Uterus (tissue), 2 donors: ENCODE measurements at regions not wholly inside any gene's neighbourhood (a gene's known extent, or its start where the extent isn't known, plus 50 kb on each side); places are given as distances from the start of the nearest gene placed in this dataset.

Experiments used
- CTCF ChIP-seq, 4 experiments: fragments of 200-600 bp in 2 of 4; fragments of 450-650 bp in 2 of 4; sonication (generic) in 2 of 4; IDR thresholded peaks; one replicate each; pipeline ENCODE4 v1.5.1; 2016 to 2019; ENCODE audit warnings: antibody characterized with exemption in 4 of 4, mild to moderate bottlenecking in 2 of 4, moderate library complexity in 1 of 4
- POLR2A ChIP-seq, 2 donors: fragments of 450-650 bp; IDR thresholded peaks; one replicate each; pipeline ENCODE4 v1.6.1; 2016; ENCODE audit warnings: antibody characterized with exemption in 2 of 2, mild to moderate bottlenecking in 1 of 2, moderate library complexity in 1 of 2

- TF ChIP-seq POLR2A (IDR thresholded peaks at IDR 0.05) (no peak), CTCF (IDR thresholded peaks at IDR 0.05) (no peak)
These were observed 358.6 kb upstream of the ARHGEF26 start for GRCh38 chr3:153762411-153763235.
